Sigmoid colon (tissue), 6 donors: ENCODE measurements at regions not wholly inside any gene's neighbourhood (a gene's known extent, or its start where the extent isn't known, plus 50 kb on each side); places are given as distances from the start of the nearest gene placed in this dataset.

Experiments
- DNase-seq: peaks from one replicate; pipeline ENCODE4 v3.0.0-alpha.2; 2019
- H3K27ac ChIP-seq, 4 donors: fragments of 200-600 bp; sonication (generic); one replicate each; pipeline ENCODE4 v1.5.1; 2016 to 2019; ENCODE audit warnings: mild to moderate bottlenecking in 1 of 4
- H3K27me3 ChIP-seq, 3 donors: fragments of 200-600 bp; sonication (generic); one replicate each; pipeline ENCODE4 v1.5.1; 2019; ENCODE audit warnings: mild to moderate bottlenecking in 1 of 3
- H3K36me3 ChIP-seq, 4 donors: fragments of 200-600 bp; sonication (generic); one replicate each; pipeline ENCODE4 v1.5.1; 2016 to 2019
- H3K4me1 ChIP-seq, 4 donors: fragments of 200-600 bp; sonication (generic); one replicate each; pipeline ENCODE4 v1.5.1; 2017 to 2019
- H3K4me3 ChIP-seq, 4 donors: fragments of 200-600 bp; sonication (generic); one replicate each; pipeline ENCODE4 v1.5.1; 2017 to 2019; ENCODE audit warnings: mild to moderate bottlenecking in 2 of 4, moderate library complexity in 1 of 4
- H3K9me3 ChIP-seq, 4 donors: fragments of 200-600 bp in 3 of 4; sonication (generic) in 3 of 4; one replicate each; pipeline versions ENCODE4 v1.5.1 to v1.6.1; 2013 to 2019
- CTCF ChIP-seq, 4 experiments: fragments of 450-650 bp in 3 of 4; fragments of 200-600 bp in 1 of 4; IDR thresholded peaks; one replicate each; pipeline ENCODE4 v1.5.1; 2016 to 2019; ENCODE audit warnings: antibody characterized with exemption in 4 of 4, mild to moderate bottlenecking in 3 of 4, moderate library complexity in 2 of 4
- EP300 ChIP-seq, 4 donors: sonication (generic); formaldehyde crosslinking; IDR thresholded peaks; one replicate each; pipeline ENCODE4 v1.6.1; 2017; ENCODE audit warnings: antibody characterized with exemption in 4 of 4
- POLR2A ChIP-seq, 2 donors: fragments of 450-650 bp; IDR thresholded peaks; one replicate each; pipeline ENCODE4 v1.6.1; 2016; ENCODE audit warnings: antibody characterized with exemption in 2 of 2, mild to moderate bottlenecking in 2 of 2, moderate library complexity in 2 of 2
- POLR2AphosphoS5 ChIP-seq, 4 donors: sonication (generic); formaldehyde crosslinking; IDR thresholded peaks; one replicate each; pipeline ENCODE4 v1.6.1; 2017; ENCODE audit warnings: antibody characterized with exemption in 4 of 4
- WGBS, 2 donors: extraction: QIAGEN DNeasy Blood & Tissue Kit; methylation state at CpG; one replicate each; pipeline ENCODE4 v1.1.7; 2013; 5-methylcytosine and 5-hydroxymethylcytosine counted together
- intact Hi-C: fragments of 100-400 bp; cut with DNase I; formaldehyde crosslinking; loops from one replicate; pipeline ENCODE4 v1.15.1; 2023
- donor health status: healthy with polysubstance abuse.
- donor health status: healthy.

- TF ChIP-seq POLR2AphosphoS5 (IDR thresholded peaks at IDR 0.05) = no peak
- TF ChIP-seq CTCF (IDR thresholded peaks at IDR 0.05) = peak in 2 of 4 experiments; percentile 12 to 38
- DNase-seq = no peak
- no peak overlapping the region for H3K4me3 ChIP-seq
- no peaks in the 10 kb centered on the region for H3K36me3 ChIP-seq
- WGBS, 2 donors = 15 to 16% methylated on average over 5 of the region's 5 CpGs
- intact Hi-C loops = no loop called here
- no peaks in the 10 kb centered on the region for H3K4me1 ChIP-seq
- H3K27me3 ChIP-seq = peaks cover 0 to 27% (median 0%) of the 10 kb centered on the region in 3 donors
- H3K9me3 ChIP-seq = no peaks in the 10 kb centered on the region
- H3K27ac ChIP-seq = no peak overlapping the region
These were observed 84.0 kb upstream of the RCN1 start for GRCh38 chr11:32006799-32007388.

DNA sequence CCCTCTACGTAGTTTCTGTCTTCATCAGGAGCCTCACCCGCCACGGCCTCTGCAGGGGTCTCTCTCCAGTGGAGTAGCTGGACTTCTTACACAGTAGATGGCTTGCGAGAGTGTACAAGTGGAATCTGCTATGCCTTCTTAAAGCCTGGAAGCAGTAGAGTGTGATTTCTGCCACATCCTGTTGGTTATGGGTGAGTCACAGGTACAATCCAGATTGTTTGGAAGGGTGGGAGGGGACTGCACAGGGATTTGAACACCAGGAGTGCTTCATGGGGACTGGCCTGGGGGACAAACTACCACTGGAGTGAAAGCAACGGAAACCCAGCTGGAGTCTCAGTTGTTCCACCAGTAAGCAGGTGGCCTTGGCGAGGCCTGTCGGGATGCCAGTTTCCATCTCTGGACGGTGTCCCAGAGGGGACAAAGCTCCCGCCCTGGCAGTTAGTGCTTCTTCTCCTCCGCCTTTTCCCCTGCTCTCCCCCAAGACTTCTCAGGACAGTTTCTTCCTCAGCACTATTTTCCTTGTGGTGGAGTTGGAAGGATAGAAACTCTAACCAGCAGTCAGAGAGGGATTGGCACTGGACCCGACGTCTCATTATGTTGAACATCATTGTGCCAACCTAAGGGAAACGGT lies 85.0 kb upstream of the RCN1 start:
- intact Hi-C loops = no loop called here
- WGBS, 2 donors = 84 to 90% methylated on average over 13 of the region's 13 CpGs

GRCh38 chr11:32003335-32003734 lies 87.5 kb upstream of the RCN1 start:
- TF ChIP-seq EP300 (IDR thresholded peaks at IDR 0.05) (no peak), CTCF (IDR thresholded peaks at IDR 0.05) (no peak), POLR2A (IDR thresholded peaks at IDR 0.05) (no peak), POLR2AphosphoS5 (IDR thresholded peaks at IDR 0.05) (no peak)
- H3K27ac ChIP-seq = no peak overlapping the region
- no peaks in the 10 kb centered on the region for H3K9me3 ChIP-seq
- no peaks in the 10 kb centered on the region for H3K36me3 ChIP-seq
- no peaks in the 10 kb centered on the region for H3K4me1 ChIP-seq
- no peak overlapping the region for H3K4me3 ChIP-seq
- no peak for DNase-seq
- 69 to 77% methylated on average over 9 of the region's 9 CpGs for WGBS, 2 donors
- intact Hi-C loops = no loop called here
- H3K27me3 ChIP-seq = peaks cover 0 to 26% (median 0%) of the 10 kb centered on the region in 3 donors

More for the DNA sequence above, 85.0 kb upstream of the RCN1 start:
- H3K27ac ChIP-seq = no peak overlapping the region
- H3K4me3 ChIP-seq = no peak overlapping the region
- no peak for DNase-seq
- TF ChIP-seq POLR2AphosphoS5 (IDR thresholded peaks at IDR 0.05) (no peak), POLR2A (IDR thresholded peaks at IDR 0.05) (no peak), CTCF (IDR thresholded peaks at IDR 0.05) (no peak), EP300 (IDR thresholded peaks at IDR 0.05) (no peak)
- no peaks in the 10 kb centered on the region for H3K36me3 ChIP-seq
- peaks cover 0 to 30% (median 0%) of the 10 kb centered on the region in 3 donors for H3K27me3 ChIP-seq
- no peaks in the 10 kb centered on the region for H3K4me1 ChIP-seq
- H3K9me3 ChIP-seq = no peaks in the 10 kb centered on the region

GRCh38 chr11:32002311-32002710 lies 88.6 kb upstream of the RCN1 start:
- Histone ChIP-seq H3K36me3 (no peaks in the 10 kb centered on the region), H3K27me3 (peaks cover 0 to 19% (median 0%) of the 10 kb centered on the region in 3 donors), H3K9me3 (no peaks in the 10 kb centered on the region), H3K4me1 (no peaks in the 10 kb centered on the region), H3K4me3 (no peak overlapping the region), H3K27ac (no peak overlapping the region)
- TF ChIP-seq POLR2AphosphoS5 (IDR thresholded peaks at IDR 0.05) (no peak), CTCF (IDR thresholded peaks at IDR 0.05) (no peak), POLR2A (IDR thresholded peaks at IDR 0.05) (no peak), EP300 (IDR thresholded peaks at IDR 0.05) (no peak)
- DNase-seq = no peak
- intact Hi-C loops = no loop called here
- 46 to 57% methylated on average over 2 of the region's 2 CpGs for WGBS, 2 donors
